HepG2 (cell line): ENCODE measurements at regions not wholly inside any gene's neighbourhood (a gene's known extent, or its start where the extent isn't known, plus 50 kb on each side); places are given as distances from the start of the nearest gene placed in this dataset.

ENCODE experiments used
- ATF7-NPFF ChIP-seq: sonication (generic); formaldehyde crosslinking; IDR thresholded peaks from 2 replicates; pipeline ENCODE4 v1.8.1; 2023; ENCODE audit warnings: mild to moderate bottlenecking, low read depth, missing genetic modification reagents, moderate library complexity
- BORCS8-MEF2B ChIP-seq: sonication (generic); formaldehyde crosslinking; IDR thresholded peaks from 2 replicates; pipeline ENCODE4 v1.8.0; 2022; ENCODE audit warnings: mild to moderate bottlenecking, missing genetic modification reagents
- CSRNP1 ChIP-seq: sonication (generic); formaldehyde crosslinking; IDR thresholded peaks from 2 replicates; pipeline ENCODE4 v1.8.1; 2023; ENCODE audit warnings: mild to moderate bottlenecking, missing genetic modification reagents
- FOSL1 ChIP-seq: sonication (generic); formaldehyde crosslinking; IDR thresholded peaks from 2 replicates; pipeline ENCODE4 v1.9.0; 2021; ENCODE audit warnings: missing genetic modification reagents, borderline replicate concordance
- LRRFIP1 ChIP-seq: sonication (generic); formaldehyde crosslinking; conservative IDR thresholded peaks from 2 replicates; pipeline ENCODE4 v1.4.0; 2020; ENCODE audit warnings: missing genetic modification reagents
- REST ChIP-seq, 2 experiments: IDR thresholded peaks; 2 replicates each; pipeline ENCODE4 v1.6.1; 2011 to 2012; ENCODE audit warnings: low read length in 2 of 2, borderline replicate concordance in 1 of 2, low read depth in 1 of 2, mild to moderate bottlenecking in 1 of 2, moderate library complexity in 1 of 2
- SNAPC5 ChIP-seq: sonication (generic); formaldehyde crosslinking; IDR thresholded peaks from 2 replicates; pipeline ENCODE4 v1.8.1; 2023; ENCODE audit warnings: mild to moderate bottlenecking, missing genetic modification reagents, borderline replicate concordance
- SOX13 ChIP-seq, 3 experiments: fragments of 450-650 bp in 1 of 3; sonication (generic) in 1 of 3; formaldehyde crosslinking in 1 of 3; IDR thresholded peaks in 2 of 3; conservative IDR thresholded peaks in 1 of 3; 2 replicates each; pipeline versions ENCODE4 v1.5.0 to v1.6.1; 2016 to 2020; ENCODE audit warnings: antibody characterized with exemption in 1 of 3, mild to moderate bottlenecking in 1 of 3, missing compliant biosample characterization in 1 of 3, missing genetic modification reagents in 1 of 3, moderate library complexity in 1 of 3
- ZBTB2 ChIP-seq: sonication (generic); formaldehyde crosslinking; IDR thresholded peaks from 2 replicates; pipeline ENCODE4 v1.8.0; 2022; ENCODE audit warnings: low read depth, missing genetic modification reagents
- ZNF136 ChIP-seq: sonication (generic); formaldehyde crosslinking; IDR thresholded peaks from 2 replicates; pipeline ENCODE4 v1.8.1; 2022; ENCODE audit warnings: low read depth, mild to moderate bottlenecking, moderate library complexity, missing genetic modification reagents
- ZNF276 ChIP-seq: sonication (generic); formaldehyde crosslinking; IDR thresholded peaks from 2 replicates; pipeline ENCODE4 v1.4.0; 2020; ENCODE audit warnings: mild to moderate bottlenecking, low read depth, missing genetic modification reagents
- ZNF513 ChIP-seq: sonication (generic); formaldehyde crosslinking; conservative IDR thresholded peaks from 2 replicates; pipeline ENCODE4 v1.5.0; 2020; ENCODE audit warnings: missing genetic modification reagents
- ZNF619 ChIP-seq: sonication (generic); formaldehyde crosslinking; IDR thresholded peaks from 2 replicates; pipeline ENCODE4 v1.4.0; 2020; ENCODE audit warnings: mild to moderate bottlenecking, missing genetic modification reagents

- TF ChIP-seq ZNF513 (CRISPR knock-in tag) (no peak), CSRNP1 (CRISPR knock-in tag) (no peak), SOX13 (IDR thresholded peaks at IDR 0.05) (no peak), SOX13 (CRISPR knock-in tag; conservative IDR thresholded peaks at IDR 0.05 in 1 of 2, IDR thresholded peaks at IDR 0.05 in 1 of 2) (no peak), BORCS8-MEF2B (CRISPR knock-in tag) (no peak), ZBTB2 (CRISPR knock-in tag) (no peak), SNAPC5 (CRISPR knock-in tag) (no peak), ZNF136 (CRISPR knock-in tag) (no peak), ATF7-NPFF (no peak), LRRFIP1 (CRISPR knock-in tag) (no peak), ZNF276 (no peak), REST (IDR thresholded peaks at IDR 0.05; ENCODE audit: borderline replicate concordance in 1 of 2, low read depth in 1 of 2, low read length in 2 of 2) (no peak), ZNF619 (no peak), FOSL1 (no peak)
These were observed 106.1 kb downstream of the CEBPB start (continued) for GRCh38 chr20:50296450-50297375.
